OCI-M2 (cell line): ENCODE measurements at regions not wholly inside any gene's neighbourhood (a gene's known extent, or its start where the extent isn't known, plus 50 kb on each side); places are given as distances from the start of the nearest gene placed in this dataset.
"Not testable (repeated sequence)": the region's sequence is repeated elsewhere in the genome, so short reads cannot be mapped to it uniquely, and the experiment has no call there.

Source experiments
- DNase-seq: peaks from one replicate; lab custom pipeline; 2025; ENCODE audit not compliant: unreplicated experiment; lab: John Stamatoyannopoulos, UW

GRCh38 chr6:81565071-81565470 is 187.4 kb downstream of the TENT5A start:
- no peak for DNase-seq

GRCh38 chr6:81564470-81565068 is 187.9 kb downstream of the TENT5A start:
- no peak for DNase-seq

- no peak for DNase-seq
Measured at GRCh38 chr6:81562169-81562568, 190.3 kb downstream of the TENT5A start.

DNA sequence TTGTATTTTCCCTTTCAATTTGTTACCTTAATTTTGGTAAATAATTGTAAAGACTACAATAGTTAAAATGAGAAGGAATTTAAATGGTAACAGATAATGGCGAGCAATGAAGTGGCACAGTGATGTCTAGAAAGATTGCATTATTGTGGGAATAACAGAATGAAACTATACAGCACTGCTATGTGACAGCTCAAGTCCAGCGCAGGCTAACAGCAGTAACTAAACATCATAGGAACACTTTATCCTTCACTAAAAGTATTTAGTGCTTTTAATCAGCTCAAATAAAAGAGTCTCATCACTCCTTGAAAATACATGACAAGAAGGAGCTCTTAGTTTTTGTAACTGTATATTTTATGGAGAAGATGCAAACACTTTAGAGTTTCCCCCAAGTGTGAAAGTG is 190.8 kb downstream of the TENT5A start:
- DNase-seq = no peak

DNA sequence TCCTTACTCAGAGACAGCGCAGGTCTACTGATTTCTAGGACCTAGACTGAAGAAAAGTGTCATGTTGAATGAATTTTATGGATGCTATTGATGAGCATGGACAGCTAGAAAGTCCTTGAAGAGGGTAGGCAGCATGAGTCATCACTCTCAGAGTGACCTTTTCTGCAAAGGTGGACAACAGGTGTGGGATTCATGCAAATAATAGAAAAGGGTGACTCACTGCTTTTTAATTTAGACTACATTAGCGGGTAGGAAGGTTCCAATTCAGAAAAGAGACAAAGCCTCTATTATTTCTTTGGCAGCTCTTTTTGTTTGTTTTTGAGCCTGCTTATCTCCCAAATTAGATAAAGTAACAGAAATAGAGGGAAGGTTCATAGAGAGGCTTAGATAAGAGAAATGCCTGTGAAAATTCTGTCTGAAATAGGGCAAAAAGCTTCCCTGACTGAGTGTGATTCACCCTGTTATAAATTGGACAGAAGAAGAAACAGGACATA is 191.4 kb downstream of the TENT5A start:
- no peak for DNase-seq

DNA sequence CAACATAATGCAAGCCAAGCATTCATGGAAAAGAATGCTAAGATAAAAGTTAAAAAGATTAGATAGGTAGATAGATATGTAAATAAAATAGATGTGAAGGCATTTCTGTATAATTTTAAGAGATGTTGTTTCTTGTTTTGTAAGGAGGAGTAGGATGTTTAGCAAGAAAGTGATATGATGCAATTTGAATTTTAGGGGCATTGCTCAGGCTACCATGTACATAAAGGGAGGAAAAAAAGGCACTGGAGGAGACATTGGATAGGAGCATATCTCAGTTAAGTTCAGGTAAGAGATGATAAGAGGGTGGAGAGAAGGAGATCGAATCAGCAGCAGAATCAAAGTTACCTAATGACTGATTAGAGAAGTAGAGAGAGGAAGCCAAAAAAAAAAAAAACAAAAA is 194.7 kb downstream of the TENT5A start:
- no peak for DNase-seq

GRCh38 chr6:81556551-81556950 is 195.9 kb downstream of the TENT5A start:
- DNase-seq = no peak

- no peak for DNase-seq
Measured at GRCh38 chr6:81553216-81553615, 199.3 kb downstream of the TENT5A start.

DNA sequence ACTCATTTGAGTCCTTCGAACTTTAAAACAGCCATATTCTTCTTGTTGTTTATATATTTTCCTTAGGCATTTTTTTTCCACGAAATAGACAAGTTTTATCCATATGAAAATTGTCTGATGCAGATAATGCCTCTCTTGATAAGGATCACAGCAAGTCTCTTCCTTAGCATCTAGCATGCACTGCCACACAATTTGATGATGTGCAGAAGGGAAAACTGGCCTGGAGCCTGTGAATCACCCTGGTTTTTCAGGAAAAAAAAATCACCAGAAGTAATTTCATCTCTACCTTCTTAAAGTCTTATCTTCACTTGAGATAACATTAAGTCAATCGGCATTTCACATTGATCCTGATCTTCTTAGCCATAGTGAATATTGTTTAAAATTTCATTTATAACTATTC is 199.8 kb downstream of the TENT5A start:
- no peak for DNase-seq

- no peak for DNase-seq
Measured at GRCh38 chr6:81547149-81547548, 205.3 kb downstream of the TENT5A start.

DNA sequence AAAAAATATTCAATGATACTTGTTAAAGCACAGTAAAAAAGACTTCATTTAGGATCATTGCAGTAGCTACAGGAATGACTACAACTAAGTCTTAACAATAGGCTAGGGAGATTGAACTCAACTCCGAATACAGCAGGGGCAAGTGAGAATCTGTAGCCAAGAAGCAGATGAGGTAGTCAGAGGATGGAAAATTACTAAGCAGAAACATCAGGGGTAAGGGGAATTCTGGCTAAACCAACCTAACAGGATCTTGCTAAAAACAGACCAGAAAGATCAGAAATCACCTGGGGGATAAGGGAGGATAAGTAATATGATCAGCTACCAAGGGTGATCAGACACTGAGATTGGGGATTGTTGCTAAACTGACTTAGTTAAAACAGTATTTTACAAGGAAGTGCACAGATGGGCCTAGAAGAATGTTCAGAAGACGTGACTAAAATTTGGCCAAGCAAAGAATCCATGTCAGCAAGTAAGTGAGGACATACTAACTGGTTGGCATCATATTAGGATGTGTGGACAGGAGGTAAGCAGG is 217.5 kb downstream of the TENT5A start:
- DNase-seq = no peak

- no peak for DNase-seq
Measured at GRCh38 chr6:81531869-81532561, 220.5 kb downstream of the TENT5A start.

- DNase-seq = no peak
Measured at GRCh38 chr6:81517455-81517854, 235.0 kb downstream of the TENT5A start.

- no peak for DNase-seq
Measured at GRCh38 chr6:81515562-81516453, 236.7 kb downstream of the TENT5A start.

- not testable (repeated sequence) for DNase-seq
Measured at GRCh38 chr6:81514195-81514594, 238.3 kb downstream of the TENT5A start.

GRCh38 chr6:81511423-81511822 is 241.1 kb downstream of the TENT5A start:
- DNase-seq = no peak

- no peak for DNase-seq
Measured at GRCh38 chr6:81495999-81496398, 256.5 kb downstream of the TENT5A start.

GRCh38 chr6:81491454-81492101 is 260.9 kb downstream of the TENT5A start:
- no peak for DNase-seq

- no peak for DNase-seq
Measured at GRCh38 chr6:81487489-81487888, 265.0 kb downstream of the TENT5A start.

DNA sequence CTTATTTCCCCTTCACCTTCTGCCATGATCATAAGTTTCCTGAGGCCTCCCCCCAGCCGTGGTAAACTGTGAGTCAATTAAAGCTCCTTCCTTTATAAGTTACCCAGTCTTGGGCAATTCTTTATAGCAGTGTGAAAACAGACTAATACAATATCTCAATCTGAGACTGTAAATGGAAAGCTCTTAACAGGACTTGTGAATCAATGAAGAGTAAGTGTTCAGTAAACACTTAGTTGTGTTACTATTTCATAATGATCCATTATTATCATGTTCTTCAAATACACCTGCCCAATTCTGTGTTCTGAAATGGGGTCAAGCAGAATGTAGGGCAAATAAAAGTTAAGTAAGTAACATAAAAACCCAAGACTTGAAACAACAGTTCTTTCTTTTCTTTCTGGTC is 266.2 kb downstream of the TENT5A start:
- no peak for DNase-seq

- no peak for DNase-seq
Measured at GRCh38 chr6:81485395-81485794, 267.1 kb downstream of the TENT5A start.
